ENCODE measurements at regions not wholly inside any gene's neighbourhood (a gene's known extent, or its start where the extent isn't known, plus 50 kb on each side); places are given as distances from the start of the nearest gene placed in this dataset.

DNA sequence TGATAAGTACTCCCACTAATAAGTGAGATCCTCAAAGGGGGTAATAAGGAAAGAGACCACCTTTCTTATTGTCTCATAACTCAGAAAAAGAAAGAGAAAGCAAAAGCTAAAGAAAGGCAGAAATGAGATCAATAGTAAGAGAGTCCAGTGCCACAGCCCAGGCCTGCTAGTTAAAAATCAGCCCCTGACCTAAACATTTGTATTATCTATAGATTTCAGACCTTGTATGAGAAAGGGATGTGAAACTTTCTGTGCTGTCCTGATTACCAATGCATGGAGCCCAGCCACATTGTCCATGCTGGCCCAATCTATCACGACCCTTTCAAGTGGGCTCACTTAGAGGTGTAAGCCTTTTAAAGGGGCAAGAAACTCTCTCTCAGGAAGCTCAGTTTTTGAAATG is 684.8 kb upstream of the TSPY4 start:
- TF ChIP-seq, protein P1, sequence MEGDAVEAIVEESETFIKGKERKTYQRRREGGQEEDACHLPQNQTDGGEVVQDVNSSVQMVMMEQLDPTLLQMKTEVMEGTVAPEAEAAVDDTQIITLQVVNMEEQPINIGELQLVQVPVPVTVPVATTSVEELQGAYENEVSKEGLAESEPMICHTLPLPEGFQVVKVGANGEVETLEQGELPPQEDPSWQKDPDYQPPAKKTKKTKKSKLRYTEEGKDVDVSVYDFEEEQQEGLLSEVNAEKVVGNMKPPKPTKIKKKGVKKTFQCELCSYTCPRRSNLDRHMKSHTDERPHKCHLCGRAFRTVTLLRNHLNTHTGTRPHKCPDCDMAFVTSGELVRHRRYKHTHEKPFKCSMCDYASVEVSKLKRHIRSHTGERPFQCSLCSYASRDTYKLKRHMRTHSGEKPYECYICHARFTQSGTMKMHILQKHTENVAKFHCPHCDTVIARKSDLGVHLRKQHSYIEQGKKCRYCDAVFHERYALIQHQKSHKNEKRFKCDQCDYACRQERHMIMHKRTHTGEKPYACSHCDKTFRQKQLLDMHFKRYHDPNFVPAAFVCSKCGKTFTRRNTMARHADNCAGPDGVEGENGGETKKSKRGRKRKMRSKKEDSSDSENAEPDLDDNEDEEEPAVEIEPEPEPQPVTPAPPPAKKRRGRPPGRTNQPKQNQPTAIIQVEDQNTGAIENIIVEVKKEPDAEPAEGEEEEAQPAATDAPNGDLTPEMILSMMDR (IDR thresholded peaks at IDR 0.05 in 4 of 5, conservative IDR thresholded peaks at IDR 0.05 in 1 of 5), result no peak
- TF ChIP-seq POLR2A (IDR thresholded peaks at IDR 0.05), result no peak

Measured in gastrocnemius medialis (tissue), 4 donors.